HG03342 (cell line): ENCODE measurements at regions not wholly inside any gene's neighbourhood (a gene's known extent, or its start where the extent isn't known, plus 50 kb on each side); places are given as distances from the start of the nearest gene placed in this dataset.
"Not testable (repeated sequence)": the region's sequence is repeated elsewhere in the genome, so short reads cannot be mapped to it uniquely, and the experiment has no call there.

Source experiments
- ATAC-seq: cut with Tn5 transposase; IDR thresholded peaks from one replicate; pipeline ENCODE4 v1.9.1; 2021; ENCODE audit warnings: mild to moderate bottlenecking, moderate library complexity; ENCODE audit not compliant: unreplicated experiment

- no peak for ATAC-seq
Measured at GRCh38 chr5:51651889-51652288, 268.6 kb downstream of the ISL1 start.

- no peak for ATAC-seq
Measured at GRCh38 chr5:51652980-51653379, 269.7 kb downstream of the ISL1 start.

GRCh38 chr5:51657340-51658240, 274.3 kb downstream of the ISL1 start:
- no peak for ATAC-seq

GRCh38 chr5:51661646-51662265, 278.5 kb downstream of the ISL1 start:
- no peak for ATAC-seq

GRCh38 chr5:51664491-51665250, 281.4 kb downstream of the ISL1 start:
- ATAC-seq: no peak

GRCh38 chr5:51665251-51665593, 282.0 kb downstream of the ISL1 start:
- no peak for ATAC-seq

GRCh38 chr5:51669095-51669494, 285.8 kb downstream of the ISL1 start:
- ATAC-seq: no peak

- no peak for ATAC-seq
Measured at GRCh38 chr5:51678330-51678729, 295.1 kb downstream of the ISL1 start.

- ATAC-seq: no peak
Measured at GRCh38 chr5:51679286-51679685, 296.0 kb downstream of the ISL1 start.

- no peak for ATAC-seq
Measured at GRCh38 chr5:51684794-51685355, 301.6 kb downstream of the ISL1 start.

GRCh38 chr5:51685419-51685818, 302.2 kb downstream of the ISL1 start:
- ATAC-seq: no peak

GRCh38 chr5:51686622-51687021, 303.4 kb downstream of the ISL1 start:
- no peak for ATAC-seq

GRCh38 chr5:51691538-51692079, 308.4 kb downstream of the ISL1 start:
- ATAC-seq: no peak

GRCh38 chr5:51694826-51695225, 311.6 kb downstream of the ISL1 start:
- no peak for ATAC-seq

- ATAC-seq: no peak
Measured at GRCh38 chr5:51696122-51696521, 312.9 kb downstream of the ISL1 start.

GRCh38 chr5:51702046-51702445, 318.8 kb downstream of the ISL1 start:
- not testable (repeated sequence) for ATAC-seq

GRCh38 chr5:51712201-51712600, 329.0 kb downstream of the ISL1 start:
- no peak for ATAC-seq

- not testable (repeated sequence) for ATAC-seq
Measured at GRCh38 chr5:51715445-51715844, 332.2 kb downstream of the ISL1 start.

- ATAC-seq: no peak
Measured at GRCh38 chr5:51731421-51732029, 348.3 kb downstream of the ISL1 start.

GRCh38 chr5:51732304-51732703, 349.1 kb downstream of the ISL1 start:
- no peak for ATAC-seq

- no peak for ATAC-seq
Measured at GRCh38 chr5:51734677-51735076, 351.4 kb downstream of the ISL1 start.
